IMR-90 (cell line): ENCODE measurements at regions not wholly inside any gene's neighbourhood (a gene's known extent, or its start where the extent isn't known, plus 50 kb on each side); places are given as distances from the start of the nearest gene placed in this dataset.

Experiments
- ATAC-seq: fragments of 200-7000 bp; cut with Tn5 transposase; 2 replicates; pipeline ENCODE4 v1.9.1; 2020; ENCODE audit warnings: low read depth, mild to moderate bottlenecking, moderate library complexity
- BruUV-seq: library from RNA; stranded (reverse); fragments of 400-500 nt; replicated peaks from 2 replicates; lab custom pipeline; 2021; lab: Mats Ljungman, UMichigan
- CTCF ChIA-PET: fragments of 300-600 bp; formaldehyde crosslinking; extraction: SDS; loops from one replicate; lab custom pipeline; 2021; ENCODE audit warnings: antibody characterized with exemption; lab: Yijun Ruan, JAX
- POLR2A ChIA-PET: fragments of 300-600 bp; sonication (Branson Sonifier 250); formaldehyde crosslinking; loops from one replicate; lab custom pipeline; 2022; ENCODE audit warnings: antibody characterized with exemption; ENCODE audit not compliant: unreplicated experiment; lab: Charles Lee
- DNase-seq: peaks from one replicate; pipeline ENCODE4 v3.0.0; 2013
- H2AFZ ChIP-seq: replicated peaks from 2 replicates; pipeline ENCODE3; 2013; ENCODE audit warnings: low read length, mild to moderate bottlenecking; ENCODE audit not compliant: poor library complexity
- H2AK5ac ChIP-seq: 2 replicates; pipeline ENCODE4 v1.6.1; 2013; ENCODE audit warnings: low read depth, low read length, inconsistent platforms
- H2AK9ac ChIP-seq: replicated peaks from 2 replicates; pipeline ENCODE3; 2013; ENCODE audit warnings: mild to moderate bottlenecking, low read depth, low read length, moderate library complexity; ENCODE audit not compliant: poor library complexity
- H2BK120ac ChIP-seq: 2 replicates; pipeline ENCODE4 v1.6.1; 2013; ENCODE audit warnings: low read depth, low read length, inconsistent platforms
- H2BK15ac ChIP-seq: 3 replicates; pipeline ENCODE4 v1.6.1; 2013; ENCODE audit warnings: low read depth, low read length, inconsistent platforms
- H2BK20ac ChIP-seq: 2 replicates; pipeline ENCODE4 v1.6.1; 2013; ENCODE audit warnings: low read depth, mild to moderate bottlenecking, inconsistent platforms, low read length, moderate library complexity
- H2BK5ac ChIP-seq: 2 replicates; pipeline ENCODE4 v1.6.1; 2013; ENCODE audit warnings: mild to moderate bottlenecking, low read depth, low read length, inconsistent platforms; ENCODE audit not compliant: poor library complexity, severe bottlenecking
- H3K14ac ChIP-seq: replicated peaks from 2 replicates; pipeline ENCODE4 v1.6.1; 2013; ENCODE audit warnings: low read depth, low read length, inconsistent platforms
- H3K18ac ChIP-seq: 2 replicates; pipeline ENCODE4 v1.6.1; 2013; ENCODE audit warnings: low read depth, low read length, control low read depth
- H3K23ac ChIP-seq: 2 replicates; pipeline ENCODE4 v1.6.1; 2013; ENCODE audit warnings: low read depth, low read length, inconsistent platforms
- H3K27ac ChIP-seq: 2 replicates; pipeline ENCODE4 v1.5.1; 2013; ENCODE audit warnings: mild to moderate bottlenecking, control low read depth, low read length; ENCODE audit not compliant: insufficient read depth
- H3K27me3 ChIP-seq: 2 replicates; pipeline ENCODE4 v1.6.1; 2013; ENCODE audit warnings: low read length; ENCODE audit not compliant: control insufficient read depth, insufficient read depth
- H3K36me3 ChIP-seq: 2 replicates; pipeline ENCODE4 v1.6.1; 2013; ENCODE audit warnings: low read length, mixed read lengths; ENCODE audit not compliant: control insufficient read depth, insufficient read depth
- H3K4ac ChIP-seq: 2 replicates; pipeline ENCODE4 v1.6.1; 2013; ENCODE audit warnings: low read depth, low read length, inconsistent platforms
- H3K4me1 ChIP-seq: 2 replicates; pipeline ENCODE4 v1.6.1; 2013; ENCODE audit warnings: low read length, mixed read lengths; ENCODE audit not compliant: control insufficient read depth, insufficient read depth
- H3K4me2 ChIP-seq: 2 replicates; pipeline ENCODE4 v1.6.1; 2013; ENCODE audit warnings: low read depth, mild to moderate bottlenecking, control low read depth, low read length, moderate library complexity
- H3K4me3 ChIP-seq: 2 replicates; pipeline ENCODE4 v1.5.1; 2013; ENCODE audit warnings: low read depth, mild to moderate bottlenecking, control low read depth, low read length, moderate library complexity; ENCODE audit not compliant: insufficient read depth
- H3K56ac ChIP-seq: 2 replicates; pipeline ENCODE4 v1.6.1; 2013; ENCODE audit warnings: low read length, inconsistent platforms; ENCODE audit not compliant: insufficient read depth; ENCODE audit errors: extremely low read depth
- H3K79me1 ChIP-seq, 2 experiments: 2 replicates each; pipeline ENCODE4 v1.6.1; 2013; ENCODE audit warnings: low read length in 2 of 2, inconsistent platforms in 1 of 2, low read depth in 1 of 2
- H3K9ac ChIP-seq: 2 replicates; pipeline ENCODE4 v1.6.1; 2013; ENCODE audit warnings: low read depth, low read length, control low read depth
- H3K9me1 ChIP-seq: 2 replicates; pipeline ENCODE4 v1.6.1; 2013; ENCODE audit warnings: low read length, inconsistent platforms; ENCODE audit not compliant: insufficient read depth
- H3K9me3 ChIP-seq: 2 replicates; pipeline ENCODE4 v1.6.1; 2013; ENCODE audit warnings: low read length; ENCODE audit not compliant: control insufficient read depth, insufficient read depth
- H4K20me1 ChIP-seq: 2 replicates; pipeline ENCODE4 v1.6.1; 2013; ENCODE audit warnings: low read length, inconsistent platforms; ENCODE audit not compliant: insufficient read depth
- H4K5ac ChIP-seq: 2 replicates; pipeline ENCODE4 v1.6.1; 2013; ENCODE audit warnings: mild to moderate bottlenecking, low read depth, low read length, control low read depth
- H4K8ac ChIP-seq, 2 experiments: 2 replicates each; pipeline ENCODE4 v1.6.1; 2013; ENCODE audit warnings: low read depth in 2 of 2, low read length in 2 of 2, control low read depth in 1 of 2, inconsistent platforms in 1 of 2
- H4K91ac ChIP-seq: 2 replicates; pipeline ENCODE4 v1.6.1; 2013; ENCODE audit warnings: low read depth, low read length, inconsistent platforms; ENCODE audit not compliant: insufficient read depth
- CEBPB ChIP-seq: IDR thresholded peaks from 2 replicates; pipeline ENCODE4 v1.6.1; 2012; ENCODE audit warnings: low read depth, low read length, improper control_type of control experiment
- CHD1 ChIP-seq: IDR thresholded peaks from 2 replicates; pipeline ENCODE4 v1.6.1; 2012; ENCODE audit warnings: low read depth, low read length, improper control_type of control experiment
- CTCF ChIP-seq: conservative IDR thresholded peaks from 2 replicates; pipeline ENCODE4 v1.5.1; 2012; ENCODE audit warnings: mild to moderate bottlenecking, low read depth, low read length, improper control_type of control experiment
- WGBS, 2 experiments: methylation state at CpG; one replicate each; pipeline versions ENCODE4 v1.1.5 to v1.1.7; 2013; ENCODE audit warnings: missing lambda C conversion rate in 2 of 2; ENCODE audit not compliant: insufficient read length in 1 of 2; ENCODE audit errors: extremely low coverage in 2 of 2; 5-methylcytosine and 5-hydroxymethylcytosine counted together
- dilution Hi-C: fragments of 300-500 bp; cut with HindIII; formaldehyde crosslinking; loops from one replicate; pipeline ENCODE4 v1.14.3; 2018; ENCODE audit warnings: low sequenced_read_pairs; ENCODE audit not compliant: unreplicated experiment
- in situ Hi-C: fragments of 300-500 bp; cut with MboI; formaldehyde crosslinking; loops from 3 replicates; pipeline ENCODE4 v1.14.3; 2019; ENCODE audit warnings: low sequenced_read_pairs, inconsistent platforms, mixed read lengths
- intact Hi-C: fragments of 100-400 bp; cut with micrococcal nuclease; formaldehyde crosslinking; loops from 2 replicates; pipeline ENCODE4 v1.10.0; 2022

- no peak overlapping the region for H4K5ac ChIP-seq
- peaks cover 36% of the 10 kb centered on the region for H3K9me3 ChIP-seq
- no peak overlapping the region for H4K91ac ChIP-seq
- no peaks in the 10 kb centered on the region for H4K20me1 ChIP-seq
- no peaks in the 10 kb centered on the region for H3K36me3 ChIP-seq
- H2AK5ac ChIP-seq = no peak overlapping the region
- ChIA-PET POLR2A (no interaction called here), CTCF (no interaction called here)
- no peak overlapping the region for H3K14ac ChIP-seq
- no peak overlapping the region for H3K27ac ChIP-seq
- H2BK20ac ChIP-seq = no peak overlapping the region
- no peak overlapping the region for H2BK5ac ChIP-seq
- H3K4me1 ChIP-seq = no peaks in the 10 kb centered on the region
- H2BK15ac ChIP-seq = no peak overlapping the region
- no peak overlapping the region for H3K18ac ChIP-seq
- H3K4ac ChIP-seq = no peak overlapping the region
- H2AFZ ChIP-seq = no peak overlapping the region
- in situ Hi-C loops = no loop called here
- H3K23ac ChIP-seq = no peak overlapping the region
- H4K8ac ChIP-seq = no peak overlapping the region
- no peaks in the 10 kb centered on the region for H3K27me3 ChIP-seq
- H2AK9ac ChIP-seq = no peak overlapping the region
- no peak overlapping the region for H2BK120ac ChIP-seq
- dilution Hi-C loops = no loop called here
- no peak overlapping the region for H3K56ac ChIP-seq
- no peaks in the 10 kb centered on the region for H3K9me1 ChIP-seq
- ATAC-seq (no peak), DNase-seq (no peak)
- H3K9ac ChIP-seq = no peak overlapping the region
- no peak overlapping the region for H3K4me3 ChIP-seq
- TF ChIP-seq CTCF (no peak), CEBPB (no peak), CHD1 (no peak)
- BruUV-seq = no TSS peak
- H3K79me1 ChIP-seq = no peaks in the 10 kb centered on the region
- H3K4me2 ChIP-seq = no peak overlapping the region
- intact Hi-C loops = no loop called here
- WGBS, 2 experiments = 42% methylated on average over 3 of the region's 9 CpGs; no CpG with 5 or more reads in 1 of the 2 experiments
Observed at GRCh38 chr14:105908481-105908911, 382.1 kb downstream of the TMEM121 start.
